ENCODE measurements at regions not wholly inside any gene's neighbourhood (a gene's known extent, or its start where the extent isn't known, plus 50 kb on each side); places are given as distances from the start of the nearest gene placed in this dataset.

DNA sequence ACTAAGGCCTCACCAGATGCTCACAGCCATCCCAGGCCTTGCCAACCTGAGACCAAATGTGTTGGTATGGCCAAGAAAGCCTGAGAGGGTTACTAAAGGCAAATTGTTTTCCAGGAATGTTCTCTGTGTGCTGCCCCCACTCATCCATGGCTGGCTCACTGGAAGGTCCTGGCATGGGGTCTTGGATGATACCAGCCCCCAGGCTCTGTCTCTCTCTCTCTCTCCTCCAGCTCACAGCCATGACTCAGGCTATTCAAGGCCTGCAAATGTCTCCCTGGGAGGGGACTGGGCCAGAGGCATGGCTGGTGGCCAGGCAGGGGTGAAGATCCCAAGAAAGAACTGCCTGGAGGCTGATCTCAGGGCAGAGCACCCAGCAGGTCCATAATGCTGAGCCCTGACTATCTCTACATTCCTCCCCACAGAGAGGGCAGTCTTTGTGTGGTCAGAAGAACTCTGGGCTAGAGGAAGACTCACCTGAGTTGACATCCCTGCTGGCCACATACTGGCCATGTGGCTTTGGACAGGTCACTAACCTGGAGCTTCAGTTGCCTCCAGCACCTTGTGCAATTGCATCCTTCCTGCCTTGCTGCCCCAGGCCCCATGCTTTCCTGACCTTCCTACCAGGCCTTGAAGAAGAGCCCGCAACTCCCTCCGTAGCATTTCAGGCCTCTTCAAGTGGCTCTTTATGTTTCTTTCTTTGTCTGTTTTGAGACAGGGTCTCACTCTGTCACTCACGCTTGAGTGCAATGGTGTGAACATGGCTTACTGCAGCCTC is 150.4 kb downstream of the ZFP36L2 start:
- Histone ChIP-seq H3K4me1 (ENCODE audit: insufficient read depth) (peaks cover 46% of the 10 kb centered on the region), H3K27ac (peak overlapping the region; percentile 84), H3K9me3 (ENCODE audit: low read depth) (no peaks in the 10 kb centered on the region), H3K4me3 (no peak overlapping the region), H3K9me2 (replicated peaks; ENCODE audit: insufficient read depth) (no peaks in the 10 kb centered on the region), H4K20me1 (ENCODE audit: insufficient read depth, poor library complexity, severe bottlenecking) (no peaks in the 10 kb centered on the region), H2AFZ (no peak overlapping the region), H3K36me3 (replicated peaks; ENCODE audit: insufficient read depth, low read depth) (no peaks in the 10 kb centered on the region), H3K27me3 (no peaks in the 10 kb centered on the region), H3K4me2 (no peak overlapping the region), H3K79me2 (no peaks in the 10 kb centered on the region)
- TF ChIP-seq CTCF (IDR thresholded peaks at IDR 0.05; ENCODE audit: poor library complexity) (no peak), EZH2phosphoT487 (IDR thresholded peaks at IDR 0.05; ENCODE audit: low read depth, severe bottlenecking, unreplicated experiment) (no peak), EZH2 (IDR thresholded peaks at IDR 0.05; ENCODE audit: borderline replicate concordance) (no peak)
- 100% methylated on average over 3 of the region's 3 CpGs for WGBS (ENCODE audit: low lambda C conversion rate, missing lambda C conversion rate)
- no peak for DNase-seq (ENCODE audit: low spot score)

- 43% methylated on average over 4 of the region's 4 CpGs for WGBS (ENCODE audit: low lambda C conversion rate, missing lambda C conversion rate)
- DNase-seq (ENCODE audit: low spot score) = peak; percentile 74
- Histone ChIP-seq H3K9me3 (ENCODE audit: low read depth) (no peaks in the 10 kb centered on the region), H3K27me3 (no peaks in the 10 kb centered on the region), H4K20me1 (ENCODE audit: insufficient read depth, poor library complexity, severe bottlenecking) (no peaks in the 10 kb centered on the region), H3K36me3 (replicated peaks; ENCODE audit: insufficient read depth, low read depth) (no peaks in the 10 kb centered on the region), H2AFZ (no peak overlapping the region), H3K27ac (peak overlapping the region; percentile 87), H3K4me1 (ENCODE audit: insufficient read depth) (peaks cover 44% of the 10 kb centered on the region), H3K79me2 (no peaks in the 10 kb centered on the region), H3K4me2 (no peak overlapping the region), H3K9me2 (replicated peaks; ENCODE audit: insufficient read depth) (no peaks in the 10 kb centered on the region), H3K4me3 (no peak overlapping the region)
- no peak for TF ChIP-seq EZH2 (IDR thresholded peaks at IDR 0.05; ENCODE audit: borderline replicate concordance)
- TF ChIP-seq EZH2phosphoT487 (IDR thresholded peaks at IDR 0.05; ENCODE audit: low read depth, severe bottlenecking, unreplicated experiment) = no peak
- TF ChIP-seq CTCF (IDR thresholded peaks at IDR 0.05; ENCODE audit: poor library complexity) = no peak
Observed at GRCh38 chr2:43075054-43075593, 151.3 kb downstream of the ZFP36L2 start.

GRCh38 chr2:43074592-43075053 is 151.8 kb downstream of the ZFP36L2 start:
- H3K4me2 ChIP-seq = peak overlapping the region; percentile 52

More at GRCh38 chr2:43074592-43075053, 151.8 kb downstream of the ZFP36L2 start:
- Histone ChIP-seq H4K20me1 (ENCODE audit: insufficient read depth, poor library complexity, severe bottlenecking) (no peaks in the 10 kb centered on the region), H2AFZ (no peak overlapping the region), H3K36me3 (replicated peaks; ENCODE audit: insufficient read depth, low read depth) (no peaks in the 10 kb centered on the region), H3K27ac (peak overlapping the region; percentile 87), H3K4me3 (no peak overlapping the region), H3K9me3 (ENCODE audit: low read depth) (no peaks in the 10 kb centered on the region), H3K4me1 (ENCODE audit: insufficient read depth) (peaks cover 44% of the 10 kb centered on the region), H3K27me3 (no peaks in the 10 kb centered on the region), H3K9me2 (replicated peaks; ENCODE audit: insufficient read depth) (no peaks in the 10 kb centered on the region), H3K79me2 (no peaks in the 10 kb centered on the region)
- no peak for DNase-seq (ENCODE audit: low spot score)
- 89% methylated on average over 2 of the region's 2 CpGs for WGBS (ENCODE audit: low lambda C conversion rate, missing lambda C conversion rate)
- TF ChIP-seq EZH2phosphoT487 (IDR thresholded peaks at IDR 0.05; ENCODE audit: low read depth, severe bottlenecking, unreplicated experiment) (no peak), CTCF (IDR thresholded peaks at IDR 0.05; ENCODE audit: poor library complexity) (no peak), EZH2 (IDR thresholded peaks at IDR 0.05; ENCODE audit: borderline replicate concordance) (no peak)
